MCF 10A (cell line): ENCODE measurements at regions not wholly inside any gene's neighbourhood (a gene's known extent, or its start where the extent isn't known, plus 50 kb on each side); places are given as distances from the start of the nearest gene placed in this dataset.

Experiments
- BruUV-seq: library from RNA; stranded (reverse); fragments of 400-500 nt; replicated peaks from 2 replicates; lab custom pipeline; 2021; lab: Mats Ljungman, UMichigan
- CTCF ChIA-PET: fragments of 300-600 bp; sonication (Branson Sonifier 250); formaldehyde crosslinking; extraction: SDS; loops from one replicate; lab custom pipeline; 2021; ENCODE audit warnings: antibody characterized with exemption, inconsistent platforms; lab: Yijun Ruan, JAX
- POLR2A ChIA-PET: fragments of 300-600, 350-650 bp; sonication (Branson Sonifier 250); formaldehyde crosslinking; extraction: SDS; loops from one replicate; lab custom pipeline; 2020; ENCODE audit warnings: antibody characterized with exemption, inconsistent platforms; lab: Yijun Ruan, JAX
- DNase-seq: peaks from one replicate; pipeline ENCODE4 v3.0.0-alpha.2; 2018; ENCODE audit not compliant: unreplicated experiment
- H3K27ac Mint-ChIP-seq: one replicate; pipeline ENCODE4 v1.8.0; 2022; ENCODE audit warnings: mild to moderate bottlenecking, low read depth, mixed read lengths; ENCODE audit not compliant: unreplicated experiment
- H3K27me3 Mint-ChIP-seq: one replicate; pipeline ENCODE4 v1.8.0; 2022; ENCODE audit warnings: mixed read lengths; ENCODE audit not compliant: insufficient read depth, unreplicated experiment
- H3K36me3 Mint-ChIP-seq: one replicate; pipeline ENCODE4 v1.8.0; 2022; ENCODE audit warnings: mild to moderate bottlenecking, moderate library complexity, mixed read lengths; ENCODE audit not compliant: insufficient read depth, unreplicated experiment
- H3K4me1 Mint-ChIP-seq: one replicate; pipeline ENCODE4 v1.8.0; 2022; ENCODE audit warnings: mixed read lengths; ENCODE audit not compliant: insufficient read depth, unreplicated experiment
- H3K4me3 Mint-ChIP-seq: one replicate; pipeline ENCODE4 v1.8.0; 2022; ENCODE audit warnings: mild to moderate bottlenecking, moderate library complexity, mixed read lengths; ENCODE audit not compliant: unreplicated experiment
- H3K9me3 Mint-ChIP-seq: one replicate; pipeline ENCODE4 v1.8.0; 2022; ENCODE audit warnings: mixed read lengths; ENCODE audit not compliant: unreplicated experiment
- intact Hi-C: fragments of 100-400 bp; cut with micrococcal nuclease; formaldehyde crosslinking; loops from 2 replicates; pipeline ENCODE4 v1.14.1; 2022
- TF ChIP-seq, protein P1 (sequence below): fragments of 200-600 bp; IDR thresholded peaks from one replicate; pipeline ENCODE4 v1.8.0; 2022; ENCODE audit warnings: antibody characterized with exemption, mild to moderate bottlenecking; ENCODE audit not compliant: unreplicated experiment

- CTCF ChIA-PET = interaction anchor here (0.6 to 4.3 kb wide), 10 partner anchors 13 to 1029 kb away, joined by 3 to 39 read pairs (median 3); no protein-coding TSS in a partner anchor
- BruUV-seq = no TSS peak
- DNase-seq = no peak
- intact Hi-C loops = no loop called here
- Mint-ChIP-seq H3K4me1 (no peaks in the 10 kb centered on the region), H3K4me3 (no peak overlapping the region), H3K27me3 (no peaks in the 10 kb centered on the region), H3K27ac (no peak overlapping the region), H3K9me3 (no peaks in the 10 kb centered on the region), H3K36me3 (no peaks in the 10 kb centered on the region)
- TF ChIP-seq, protein P1, sequence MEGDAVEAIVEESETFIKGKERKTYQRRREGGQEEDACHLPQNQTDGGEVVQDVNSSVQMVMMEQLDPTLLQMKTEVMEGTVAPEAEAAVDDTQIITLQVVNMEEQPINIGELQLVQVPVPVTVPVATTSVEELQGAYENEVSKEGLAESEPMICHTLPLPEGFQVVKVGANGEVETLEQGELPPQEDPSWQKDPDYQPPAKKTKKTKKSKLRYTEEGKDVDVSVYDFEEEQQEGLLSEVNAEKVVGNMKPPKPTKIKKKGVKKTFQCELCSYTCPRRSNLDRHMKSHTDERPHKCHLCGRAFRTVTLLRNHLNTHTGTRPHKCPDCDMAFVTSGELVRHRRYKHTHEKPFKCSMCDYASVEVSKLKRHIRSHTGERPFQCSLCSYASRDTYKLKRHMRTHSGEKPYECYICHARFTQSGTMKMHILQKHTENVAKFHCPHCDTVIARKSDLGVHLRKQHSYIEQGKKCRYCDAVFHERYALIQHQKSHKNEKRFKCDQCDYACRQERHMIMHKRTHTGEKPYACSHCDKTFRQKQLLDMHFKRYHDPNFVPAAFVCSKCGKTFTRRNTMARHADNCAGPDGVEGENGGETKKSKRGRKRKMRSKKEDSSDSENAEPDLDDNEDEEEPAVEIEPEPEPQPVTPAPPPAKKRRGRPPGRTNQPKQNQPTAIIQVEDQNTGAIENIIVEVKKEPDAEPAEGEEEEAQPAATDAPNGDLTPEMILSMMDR = no peak
- POLR2A ChIA-PET = interaction anchor here (1.0 to 1.5 kb wide), 2 partner anchors 61 to 356 kb away, joined by 3 to 5 read pairs; partner anchors contain the start of gene DUSP10
These were observed 356.5 kb upstream of the DUSP10 start for GRCh38 chr1:222098404-222098803.

- intact Hi-C loops = no loop called here
- DNase-seq = peak; percentile 39
- ChIA-PET POLR2A (interaction anchor here (0.6 to 1.8 kb wide), 7 partner anchors 35 to 460 kb away, joined by 3 to 7 read pairs (median 3); partner anchors contain the start of gene DUSP10), CTCF (interaction anchor here (0.6 to 4.3 kb wide), 16 partner anchors 8 to 647 kb away, joined by 3 to 39 read pairs (median 4); no protein-coding TSS in a partner anchor)
- no TSS peak for BruUV-seq
- no peak overlapping the region for H3K27ac Mint-ChIP-seq
- H3K9me3 Mint-ChIP-seq = no peaks in the 10 kb centered on the region
- no peaks in the 10 kb centered on the region for H3K4me1 Mint-ChIP-seq
- TF ChIP-seq, protein P1 = no peak
- H3K4me3 Mint-ChIP-seq = no peak overlapping the region
- H3K36me3 Mint-ChIP-seq = no peaks in the 10 kb centered on the region
- H3K27me3 Mint-ChIP-seq = no peaks in the 10 kb centered on the region
These were observed 355.7 kb upstream of the DUSP10 start for GRCh38 chr1:222097588-222097987.

DNA sequence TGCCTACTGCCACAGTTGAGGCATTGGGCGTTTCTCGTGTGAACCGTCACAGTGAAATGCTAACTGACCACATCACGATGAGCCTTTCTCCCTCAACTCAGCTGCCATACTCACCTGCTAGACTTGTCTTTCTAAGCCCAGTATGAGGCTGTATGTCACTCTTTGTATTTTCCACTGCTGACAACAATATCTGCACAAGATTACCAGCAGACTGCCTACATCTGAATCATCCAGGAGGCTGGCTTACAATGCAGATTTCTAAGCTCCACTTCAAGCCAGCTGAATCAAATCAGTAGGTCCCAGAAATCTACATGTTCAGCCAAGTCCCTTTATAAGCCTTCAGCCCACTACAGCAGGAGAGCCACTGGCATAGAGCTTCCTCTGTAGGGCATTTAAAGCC lies 355.0 kb upstream of the DUSP10 start:
- TF ChIP-seq, protein P1 = no peak
- no peak for DNase-seq
- no peaks in the 10 kb centered on the region for H3K27me3 Mint-ChIP-seq
- ChIA-PET CTCF (interaction anchor here (0.5 to 4.3 kb wide), 27 partner anchors 9 to 648 kb away, joined by 3 to 39 read pairs (median 3); no protein-coding TSS in a partner anchor), POLR2A (interaction anchor here (0.6 to 1.8 kb wide), 7 partner anchors 14 to 553 kb away, joined by 3 to 7 read pairs (median 4); partner anchors contain the start of gene DUSP10)
- H3K27ac Mint-ChIP-seq = no peak overlapping the region
- H3K9me3 Mint-ChIP-seq = no peaks in the 10 kb centered on the region
- H3K36me3 Mint-ChIP-seq = no peaks in the 10 kb centered on the region
- intact Hi-C loops = loop anchor here (1.0 kb wide), 2 partner anchors 70 to 358 kb away; no protein-coding TSS in a partner anchor
- no TSS peak for BruUV-seq
- H3K4me1 Mint-ChIP-seq = no peaks in the 10 kb centered on the region
- H3K4me3 Mint-ChIP-seq = no peak overlapping the region

DNA sequence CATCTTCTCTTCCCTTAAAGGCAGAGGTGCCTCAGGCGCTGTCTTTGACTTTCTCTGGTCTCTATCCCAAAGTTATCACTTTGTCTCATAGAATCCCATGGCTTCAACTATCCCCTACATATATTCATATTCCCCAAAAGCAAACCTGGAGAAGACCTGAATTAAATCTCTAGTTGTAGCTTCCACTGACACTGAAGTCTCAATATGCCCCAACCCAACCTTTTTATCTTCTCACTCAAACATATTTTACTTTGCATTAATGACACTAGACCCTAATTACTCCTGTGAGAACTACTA lies 354.5 kb upstream of the DUSP10 start:
- Mint-ChIP-seq H3K27ac (no peak overlapping the region), H3K27me3 (no peaks in the 10 kb centered on the region), H3K9me3 (no peaks in the 10 kb centered on the region), H3K4me3 (no peak overlapping the region), H3K4me1 (no peaks in the 10 kb centered on the region), H3K36me3 (no peaks in the 10 kb centered on the region)
- POLR2A ChIA-PET = interaction anchor here (0.6 to 1.8 kb wide), 5 partner anchors 14 to 553 kb away, joined by 3 to 7 read pairs (median 3); partner anchors contain the start of gene DUSP10
- no TSS peak for BruUV-seq
- intact Hi-C loops = loop anchor here (1.0 kb wide), 2 partner anchors 71 to 359 kb away; no protein-coding TSS in a partner anchor
- TF ChIP-seq, protein P1 = no peak
- no peak for DNase-seq
- CTCF ChIA-PET = interaction anchor here (0.6 to 4.3 kb wide), 29 partner anchors 9 to 615 kb away, joined by 3 to 39 read pairs (median 3); no protein-coding TSS in a partner anchor
